Trophoblast cell (in vitro differentiated cells and primary cell): ENCODE measurements at regions not wholly inside any gene's neighbourhood (a gene's known extent, or its start where the extent isn't known, plus 50 kb on each side); places are given as distances from the start of the nearest gene placed in this dataset.

Experiments
- DNase-seq, 2 donors: peaks; one replicate each; pipeline ENCODE4 v3.0.0-alpha.2; 2016
- H2AFZ ChIP-seq: 2 replicates; pipeline ENCODE4 v1.6.1; 2013; ENCODE audit warnings: low read length, moderate library complexity, mild to moderate bottlenecking; ENCODE audit not compliant: insufficient read depth, poor library complexity
- H2AK5ac ChIP-seq: 2 replicates; pipeline ENCODE4 v1.6.1; 2013; ENCODE audit warnings: mild to moderate bottlenecking, low read length
- H2BK120ac ChIP-seq: 2 replicates; pipeline ENCODE4 v1.6.1; 2013; ENCODE audit warnings: low read length, mild to moderate bottlenecking, moderate library complexity; ENCODE audit not compliant: insufficient read depth, poor library complexity
- H2BK12ac ChIP-seq: 2 replicates; pipeline ENCODE4 v1.6.1; 2013; ENCODE audit warnings: mild to moderate bottlenecking, low read length, moderate library complexity
- H2BK5ac ChIP-seq: 2 replicates; pipeline ENCODE4 v1.6.1; 2013; ENCODE audit warnings: low read length, low read depth, moderate library complexity, mild to moderate bottlenecking; ENCODE audit not compliant: poor library complexity
- H3K14ac ChIP-seq: 2 replicates; pipeline ENCODE4 v1.6.1; 2013; ENCODE audit warnings: mild to moderate bottlenecking, low read length
- H3K18ac ChIP-seq: 2 replicates; pipeline ENCODE4 v1.6.1; 2013; ENCODE audit warnings: mild to moderate bottlenecking, low read length
- H3K23ac ChIP-seq: 2 replicates; pipeline ENCODE4 v1.6.1; 2013; ENCODE audit warnings: low read length
- H3K27ac ChIP-seq: 2 replicates; pipeline ENCODE4 v1.5.1; 2013; ENCODE audit warnings: low read depth, mild to moderate bottlenecking, inconsistent platforms, low read length, moderate library complexity
- H3K27me3 ChIP-seq: 2 replicates; pipeline ENCODE4 v1.6.1; 2013; ENCODE audit warnings: inconsistent platforms, mild to moderate bottlenecking, low read length, moderate library complexity; ENCODE audit not compliant: insufficient read depth
- H3K36me3 ChIP-seq, 2 experiments: 1 replicate in 1 of 2; 2 replicates in 1 of 2; pipeline ENCODE4 v1.6.1; 2013; ENCODE audit warnings: low read length in 2 of 2, mild to moderate bottlenecking in 2 of 2, moderate library complexity in 1 of 2; ENCODE audit not compliant: insufficient read depth in 2 of 2, control insufficient read depth in 1 of 2
- H3K4ac ChIP-seq: 2 replicates; pipeline ENCODE4 v1.6.1; 2013; ENCODE audit warnings: low read depth, mild to moderate bottlenecking, low read length, moderate library complexity
- H3K4me1 ChIP-seq, 2 experiments: 1 replicate in 1 of 2; 2 replicates in 1 of 2; pipeline ENCODE4 v1.6.1; 2013; ENCODE audit warnings: low read length in 2 of 2, mild to moderate bottlenecking in 2 of 2, moderate library complexity in 1 of 2; ENCODE audit not compliant: insufficient read depth in 2 of 2, control insufficient read depth in 1 of 2
- H3K4me2 ChIP-seq: 2 replicates; pipeline ENCODE4 v1.6.1; 2013; ENCODE audit warnings: inconsistent platforms, mild to moderate bottlenecking, low read length, moderate library complexity
- H3K4me3 ChIP-seq: 2 replicates; pipeline ENCODE4 v1.5.1; 2013; ENCODE audit warnings: mild to moderate bottlenecking, low read depth, low read length, inconsistent platforms
- H3K79me1 ChIP-seq: one replicate; pipeline ENCODE4 v1.6.1; 2013; ENCODE audit warnings: low read length
- H3K79me2 ChIP-seq: 2 replicates; pipeline ENCODE4 v1.6.1; 2013; ENCODE audit warnings: low read length, mild to moderate bottlenecking; ENCODE audit not compliant: control insufficient read depth, insufficient read depth, poor library complexity
- H3K9ac ChIP-seq: 2 replicates; pipeline ENCODE4 v1.6.1; 2013; ENCODE audit warnings: mild to moderate bottlenecking, low read length
- H3K9me3 ChIP-seq: 2 replicates; pipeline ENCODE4 v1.6.1; 2013; ENCODE audit warnings: low read depth, mild to moderate bottlenecking, control low read depth, inconsistent platforms, low read length; ENCODE audit not compliant: insufficient read depth
- H4K12ac ChIP-seq: 2 replicates; pipeline ENCODE4 v1.6.1; 2013; ENCODE audit warnings: low read depth, mild to moderate bottlenecking, low read length, moderate library complexity
- H4K8ac ChIP-seq: 2 replicates; pipeline ENCODE4 v1.6.1; 2013; ENCODE audit warnings: low read depth, mild to moderate bottlenecking, low read length, moderate library complexity
- H4K91ac ChIP-seq: one replicate; pipeline ENCODE4 v1.6.1; 2013; ENCODE audit warnings: low read depth, mild to moderate bottlenecking, low read length, moderate library complexity
- WGBS: extraction: QIAGEN DNeasy Blood & Tissue Kit; methylation state at CpG from one replicate; pipeline ENCODE4 v1.1.7; 2013; ENCODE audit warnings: missing lambda C conversion rate; ENCODE audit not compliant: insufficient read length, insufficient coverage; ENCODE audit errors: extremely low coverage; 5-methylcytosine and 5-hydroxymethylcytosine counted together

- no peaks in the 10 kb centered on the region for H3K36me3 ChIP-seq
- no peaks in the 10 kb centered on the region for H3K9me3 ChIP-seq
- H3K18ac ChIP-seq = no peak overlapping the region
- H4K91ac ChIP-seq = no peak overlapping the region
- H3K79me2 ChIP-seq = no peaks in the 10 kb centered on the region
- H2BK12ac ChIP-seq = no peak overlapping the region
- H3K79me1 ChIP-seq = no peaks in the 10 kb centered on the region
- no peak overlapping the region for H4K12ac ChIP-seq
- H3K4me3 ChIP-seq = no peak overlapping the region
- H4K8ac ChIP-seq = no peak overlapping the region
- H2AFZ ChIP-seq = no peak overlapping the region
- no peak for DNase-seq
- H3K23ac ChIP-seq = no peak overlapping the region
- H3K27me3 ChIP-seq = no peaks in the 10 kb centered on the region
- H3K4me1 ChIP-seq = peaks cover 0 to 3% of the 10 kb centered on the region in 2 experiments
- no CpG with 5 or more reads among the region's 4 CpGs for WGBS
- H2BK120ac ChIP-seq = no peak overlapping the region
- no peak overlapping the region for H3K14ac ChIP-seq
- H3K4ac ChIP-seq = no peak overlapping the region
- no peak overlapping the region for H2AK5ac ChIP-seq
- H2BK5ac ChIP-seq = no peak overlapping the region
- H3K27ac ChIP-seq = no peak overlapping the region
- no peak overlapping the region for H3K9ac ChIP-seq
- no peak overlapping the region for H3K4me2 ChIP-seq
Observed at GRCh38 chr3:160108362-160108761, 116.9 kb upstream of the C3orf80 start.

GRCh38 chr3:160112481-160112880, 112.7 kb upstream of the C3orf80 start:
- H3K9ac ChIP-seq = no peak overlapping the region
- H4K91ac ChIP-seq = no peak overlapping the region
- H4K8ac ChIP-seq = no peak overlapping the region
- no peak overlapping the region for H3K23ac ChIP-seq
- no peak overlapping the region for H3K4me2 ChIP-seq
- no peak overlapping the region for H2AK5ac ChIP-seq
- H2BK12ac ChIP-seq = no peak overlapping the region
- no peak overlapping the region for H3K4me3 ChIP-seq
- H3K4me1 ChIP-seq = peaks cover 0 to 2% of the 10 kb centered on the region in 2 experiments
- H2BK5ac ChIP-seq = no peak overlapping the region
- H3K18ac ChIP-seq = no peak overlapping the region
- no peaks in the 10 kb centered on the region for H3K36me3 ChIP-seq
- no peak for DNase-seq
- H2BK120ac ChIP-seq = no peak overlapping the region
- no peak overlapping the region for H4K12ac ChIP-seq
- no peaks in the 10 kb centered on the region for H3K79me2 ChIP-seq
- WGBS = no CpG with 5 or more reads among the region's 1 CpG
- H3K9me3 ChIP-seq = no peaks in the 10 kb centered on the region
- no peak overlapping the region for H3K4ac ChIP-seq
- H3K27ac ChIP-seq = no peak overlapping the region
- no peak overlapping the region for H2AFZ ChIP-seq
- H3K79me1 ChIP-seq = no peaks in the 10 kb centered on the region
- H3K14ac ChIP-seq = no peak overlapping the region
- H3K27me3 ChIP-seq = no peaks in the 10 kb centered on the region

GRCh38 chr3:160112996-160113395, 112.2 kb upstream of the C3orf80 start:
- DNase-seq = no peak
- Histone ChIP-seq H3K18ac (no peak overlapping the region), H2AFZ (no peak overlapping the region), H2AK5ac (no peak overlapping the region), H3K9ac (no peak overlapping the region), H2BK120ac (no peak overlapping the region), H2BK12ac (no peak overlapping the region), H3K23ac (no peak overlapping the region), H2BK5ac (no peak overlapping the region), H3K4ac (no peak overlapping the region), H3K79me2 (no peaks in the 10 kb centered on the region), H4K91ac (no peak overlapping the region), H3K27me3 (no peaks in the 10 kb centered on the region), H3K14ac (no peak overlapping the region), H4K12ac (no peak overlapping the region), H3K27ac (no peak overlapping the region), H3K4me3 (no peak overlapping the region), H3K4me1 (peaks cover 0 to 2% of the 10 kb centered on the region in 2 experiments), H4K8ac (no peak overlapping the region), H3K9me3 (no peaks in the 10 kb centered on the region), H3K36me3 (no peaks in the 10 kb centered on the region), H3K79me1 (no peaks in the 10 kb centered on the region), H3K4me2 (no peak overlapping the region)
- no CpG with 5 or more reads among the region's 4 CpGs for WGBS

GRCh38 chr3:160114355-160114995, 110.7 kb upstream of the C3orf80 start:
- no CpG with 5 or more reads among the region's 9 CpGs for WGBS
- no peak overlapping the region for H4K12ac ChIP-seq
- no peaks in the 10 kb centered on the region for H3K9me3 ChIP-seq
- no peak overlapping the region for H3K4ac ChIP-seq
- no peaks in the 10 kb centered on the region for H3K79me2 ChIP-seq
- no peaks in the 10 kb centered on the region for H3K36me3 ChIP-seq
- H2BK5ac ChIP-seq = no peak overlapping the region
- H3K27ac ChIP-seq = no peak overlapping the region
- no peak overlapping the region for H2BK120ac ChIP-seq
- no peak overlapping the region for H2BK12ac ChIP-seq
- H3K79me1 ChIP-seq = no peaks in the 10 kb centered on the region
- no peak overlapping the region for H3K14ac ChIP-seq
- H3K4me2 ChIP-seq = no peak overlapping the region
- H3K27me3 ChIP-seq = no peaks in the 10 kb centered on the region
- H3K4me1 ChIP-seq = no peaks in the 10 kb centered on the region
- no peak overlapping the region for H2AK5ac ChIP-seq
- H4K8ac ChIP-seq = no peak overlapping the region
- H3K9ac ChIP-seq = no peak overlapping the region
- H3K18ac ChIP-seq = no peak overlapping the region
- H4K91ac ChIP-seq = no peak overlapping the region
- no peak for DNase-seq
- H3K23ac ChIP-seq = no peak overlapping the region
- no peak overlapping the region for H2AFZ ChIP-seq
- no peak overlapping the region for H3K4me3 ChIP-seq
